ENCODE measurements at regions not wholly inside any gene's neighbourhood (a gene's known extent, or its start where the extent isn't known, plus 50 kb on each side); places are given as distances from the start of the nearest gene placed in this dataset.

DNA sequence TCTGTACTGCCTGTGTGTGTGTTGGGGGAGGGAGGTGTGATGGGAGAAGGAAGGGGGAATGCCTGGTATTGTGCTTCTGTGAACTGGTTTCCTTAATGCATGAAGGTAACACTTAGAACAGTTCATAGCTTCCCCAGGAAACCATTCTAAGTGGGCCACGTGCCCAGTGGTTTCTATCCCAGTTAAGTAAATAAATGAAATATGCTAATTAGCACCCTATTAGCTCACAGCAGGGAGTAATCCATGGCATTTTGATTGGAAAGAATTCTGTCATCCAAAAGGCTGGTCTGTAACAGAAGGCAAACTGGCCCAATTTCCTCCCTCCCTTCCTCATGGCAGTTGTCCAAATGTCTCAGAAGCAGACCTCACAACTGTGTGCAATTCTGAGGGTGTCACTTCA lies 199.3 kb downstream of the TTLL7 start:
- no peak overlapping the region for H3K4me3 ChIP-seq
- WGBS (ENCODE audit: insufficient coverage, low coverage, low lambda C conversion rate, missing lambda C conversion rate) = no CpG with 5 or more reads among the region's 1 CpG
- no peak for TF ChIP-seq CTCF (IDR thresholded peaks at IDR 0.05)
- no peak for TF ChIP-seq POLR2A (IDR thresholded peaks at IDR 0.05)
- H3K27ac ChIP-seq = no peak overlapping the region
- DNase-seq = peak in 1 of 3 donors; percentile 23
- no peaks in the 10 kb centered on the region for H3K27me3 ChIP-seq
- peaks cover 0 to 20% (median 0%) of the 10 kb centered on the region in 4 donors for H3K4me1 ChIP-seq
- intact Hi-C loops (cut with DNase I) = no loop called here
- peak in 3 of 4 donors; percentile 46 to 79 (median 50) for ATAC-seq
- H3K9me3 ChIP-seq = no peaks in the 10 kb centered on the region
- no peaks in the 10 kb centered on the region for H3K36me3 ChIP-seq

GRCh38 chr1:83798965-83799364 lies 200.0 kb downstream of the TTLL7 start:
- no peaks in the 10 kb centered on the region for H3K36me3 ChIP-seq

DNA sequence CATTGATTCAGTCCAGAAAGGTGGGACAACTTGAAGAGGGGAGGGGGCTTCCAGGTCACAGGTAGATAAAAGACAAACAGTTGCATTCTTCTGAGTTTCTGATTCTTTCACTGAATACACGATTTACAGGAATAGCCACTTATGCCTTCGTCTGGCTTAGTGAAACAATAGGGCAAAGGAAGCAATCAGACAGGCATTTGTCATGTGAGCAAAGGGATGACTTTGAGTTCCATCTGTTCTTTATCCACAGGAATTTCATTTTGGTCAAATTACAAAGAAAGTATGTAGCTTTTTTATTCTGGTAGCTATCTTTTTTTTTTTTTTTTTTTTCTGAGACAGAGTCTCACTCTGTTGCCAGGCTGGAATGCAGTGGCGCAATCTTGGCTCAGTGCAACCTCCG lies 202.5 kb downstream of the TTLL7 start:
- H3K4me3 ChIP-seq = no peak overlapping the region
- TF ChIP-seq POLR2A (IDR thresholded peaks at IDR 0.05) = no peak
- no peak for TF ChIP-seq CTCF (IDR thresholded peaks at IDR 0.05)
- 84% methylated on average over 2 of the region's 4 CpGs for WGBS (ENCODE audit: insufficient coverage, low coverage, low lambda C conversion rate, missing lambda C conversion rate)

More at GRCh38 chr1:83798965-83799364, 200.0 kb downstream of the TTLL7 start:
- Histone ChIP-seq H3K27ac (peak overlapping the region in 1 of 3 donors; percentile 4), H3K9me3 (no peaks in the 10 kb centered on the region), H3K4me3 (no peak overlapping the region), H3K27me3 (no peaks in the 10 kb centered on the region), H3K4me1 (peaks cover 0 to 20% (median 0%) of the 10 kb centered on the region in 4 donors)
- no peak for DNase-seq
- ATAC-seq = peak in 2 of 4 donors; percentile 24 to 63
- intact Hi-C loops (cut with DNase I) = no loop called here
- TF ChIP-seq POLR2A (IDR thresholded peaks at IDR 0.05) = no peak
- TF ChIP-seq CTCF (IDR thresholded peaks at IDR 0.05) = no peak

DNA sequence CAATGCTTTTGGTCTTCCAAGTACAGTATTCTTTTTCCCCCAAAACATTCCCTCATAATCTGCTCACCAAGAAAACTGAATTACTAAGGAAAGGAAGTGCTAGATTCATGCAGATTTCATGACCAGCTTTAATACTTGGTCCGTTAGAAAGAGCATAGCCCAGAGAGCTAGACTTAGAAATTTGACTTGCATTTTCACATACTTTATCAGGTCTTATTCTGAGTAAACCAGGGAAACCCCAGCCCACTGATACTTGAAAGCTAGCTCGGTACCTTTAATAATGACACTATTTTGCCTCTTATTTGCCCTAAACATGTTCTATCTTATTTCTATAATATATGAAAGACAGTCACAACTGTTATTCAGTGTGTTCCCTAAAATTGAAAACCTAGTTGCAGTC lies 204.5 kb downstream of the TTLL7 start:
- no peaks in the 10 kb centered on the region for H3K27me3 ChIP-seq
- TF ChIP-seq POLR2A (IDR thresholded peaks at IDR 0.05) = no peak
- TF ChIP-seq CTCF (IDR thresholded peaks at IDR 0.05) = no peak
- 72% methylated on average over 2 of the region's 2 CpGs for WGBS (ENCODE audit: insufficient coverage, low coverage, low lambda C conversion rate, missing lambda C conversion rate)
- intact Hi-C loops (cut with DNase I) = no loop called here
- ATAC-seq (no peak), DNase-seq (no peak)
- H3K4me3 ChIP-seq = no peak overlapping the region
- no peaks in the 10 kb centered on the region for H3K36me3 ChIP-seq
- H3K9me3 ChIP-seq = no peaks in the 10 kb centered on the region
- no peak overlapping the region for H3K27ac ChIP-seq
- H3K4me1 ChIP-seq = peaks cover 0 to 8% (median 0%) of the 10 kb centered on the region in 4 donors

More for the DNA sequence above, 202.5 kb downstream of the TTLL7 start:
- Histone ChIP-seq H3K9me3 (no peaks in the 10 kb centered on the region), H3K27me3 (no peaks in the 10 kb centered on the region), H3K4me1 (peaks cover 0 to 12% (median 0%) of the 10 kb centered on the region in 4 donors), H3K36me3 (no peaks in the 10 kb centered on the region), H3K27ac (no peak overlapping the region)
- ATAC-seq (no peak), DNase-seq (no peak)
- intact Hi-C loops (cut with DNase I) = no loop called here

Data from right lobe of liver (tissue), 6 donors.